ENCODE measurements at regions not wholly inside any gene's neighbourhood (a gene's known extent, or its start where the extent isn't known, plus 50 kb on each side); places are given as distances from the start of the nearest gene placed in this dataset.

DNA sequence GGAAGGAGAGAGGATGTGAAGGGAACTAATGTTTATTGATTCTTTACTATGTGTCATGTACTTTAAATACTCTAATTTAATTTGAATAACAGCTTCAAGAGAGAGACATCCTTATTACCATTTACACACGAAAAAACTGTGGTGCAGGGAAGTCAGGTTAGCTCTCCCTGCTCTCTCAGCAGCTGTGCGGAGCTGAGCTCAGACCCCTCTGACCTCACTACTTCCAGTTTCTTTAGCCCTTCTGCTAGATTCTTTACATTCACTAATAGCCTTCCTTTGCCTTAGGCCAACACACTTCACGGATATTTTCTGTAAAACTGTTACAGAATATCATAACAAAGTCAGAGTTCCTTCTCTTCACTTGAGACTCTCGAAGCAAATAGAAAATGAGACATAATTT lies 131.3 kb upstream of the ARRDC3 start:
- intact Hi-C loops (cut with micrococcal nuclease; ENCODE audit: unreplicated experiment): no loop called here
- in situ Hi-C loops (cut with HindIII; ENCODE audit: low pct_unique_long_range_greater_than_20kb, low sequenced_read_pairs): no loop called here
- no peak for TF ChIP-seq TCF7L2 (IDR thresholded peaks at IDR 0.05; ENCODE audit: low read depth, low read length)
- TF ChIP-seq POLR2AphosphoS5 (IDR thresholded peaks at IDR 0.05; ENCODE audit: low read depth, low read length): no peak
- TF ChIP-seq, protein P1, sequence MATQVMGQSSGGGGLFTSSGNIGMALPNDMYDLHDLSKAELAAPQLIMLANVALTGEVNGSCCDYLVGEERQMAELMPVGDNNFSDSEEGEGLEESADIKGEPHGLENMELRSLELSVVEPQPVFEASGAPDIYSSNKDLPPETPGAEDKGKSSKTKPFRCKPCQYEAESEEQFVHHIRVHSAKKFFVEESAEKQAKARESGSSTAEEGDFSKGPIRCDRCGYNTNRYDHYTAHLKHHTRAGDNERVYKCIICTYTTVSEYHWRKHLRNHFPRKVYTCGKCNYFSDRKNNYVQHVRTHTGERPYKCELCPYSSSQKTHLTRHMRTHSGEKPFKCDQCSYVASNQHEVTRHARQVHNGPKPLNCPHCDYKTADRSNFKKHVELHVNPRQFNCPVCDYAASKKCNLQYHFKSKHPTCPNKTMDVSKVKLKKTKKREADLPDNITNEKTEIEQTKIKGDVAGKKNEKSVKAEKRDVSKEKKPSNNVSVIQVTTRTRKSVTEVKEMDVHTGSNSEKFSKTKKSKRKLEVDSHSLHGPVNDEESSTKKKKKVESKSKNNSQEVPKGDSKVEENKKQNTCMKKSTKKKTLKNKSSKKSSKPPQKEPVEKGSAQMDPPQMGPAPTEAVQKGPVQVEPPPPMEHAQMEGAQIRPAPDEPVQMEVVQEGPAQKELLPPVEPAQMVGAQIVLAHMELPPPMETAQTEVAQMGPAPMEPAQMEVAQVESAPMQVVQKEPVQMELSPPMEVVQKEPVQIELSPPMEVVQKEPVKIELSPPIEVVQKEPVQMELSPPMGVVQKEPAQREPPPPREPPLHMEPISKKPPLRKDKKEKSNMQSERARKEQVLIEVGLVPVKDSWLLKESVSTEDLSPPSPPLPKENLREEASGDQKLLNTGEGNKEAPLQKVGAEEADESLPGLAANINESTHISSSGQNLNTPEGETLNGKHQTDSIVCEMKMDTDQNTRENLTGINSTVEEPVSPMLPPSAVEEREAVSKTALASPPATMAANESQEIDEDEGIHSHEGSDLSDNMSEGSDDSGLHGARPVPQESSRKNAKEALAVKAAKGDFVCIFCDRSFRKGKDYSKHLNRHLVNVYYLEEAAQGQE (IDR thresholded peaks at IDR 0.05; ENCODE audit: insufficient read depth in 1 of 2, low read depth in 2 of 2, low read length in 1 of 2): no peak
- TF ChIP-seq SIN3A (IDR thresholded peaks at IDR 0.05; ENCODE audit: borderline replicate concordance, insufficient read depth, low read depth, low read length): no peak
- TF ChIP-seq, protein P2, sequence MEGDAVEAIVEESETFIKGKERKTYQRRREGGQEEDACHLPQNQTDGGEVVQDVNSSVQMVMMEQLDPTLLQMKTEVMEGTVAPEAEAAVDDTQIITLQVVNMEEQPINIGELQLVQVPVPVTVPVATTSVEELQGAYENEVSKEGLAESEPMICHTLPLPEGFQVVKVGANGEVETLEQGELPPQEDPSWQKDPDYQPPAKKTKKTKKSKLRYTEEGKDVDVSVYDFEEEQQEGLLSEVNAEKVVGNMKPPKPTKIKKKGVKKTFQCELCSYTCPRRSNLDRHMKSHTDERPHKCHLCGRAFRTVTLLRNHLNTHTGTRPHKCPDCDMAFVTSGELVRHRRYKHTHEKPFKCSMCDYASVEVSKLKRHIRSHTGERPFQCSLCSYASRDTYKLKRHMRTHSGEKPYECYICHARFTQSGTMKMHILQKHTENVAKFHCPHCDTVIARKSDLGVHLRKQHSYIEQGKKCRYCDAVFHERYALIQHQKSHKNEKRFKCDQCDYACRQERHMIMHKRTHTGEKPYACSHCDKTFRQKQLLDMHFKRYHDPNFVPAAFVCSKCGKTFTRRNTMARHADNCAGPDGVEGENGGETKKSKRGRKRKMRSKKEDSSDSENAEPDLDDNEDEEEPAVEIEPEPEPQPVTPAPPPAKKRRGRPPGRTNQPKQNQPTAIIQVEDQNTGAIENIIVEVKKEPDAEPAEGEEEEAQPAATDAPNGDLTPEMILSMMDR (IDR thresholded peaks at IDR 0.05): no peak
- ChIA-PET POLR2A (no interaction called here), CTCF (no interaction called here)
- ATAC-seq: no peak
- no TSS peak for BruUV-seq (replicated peaks)
- H3K27me3 ChIP-seq (ENCODE audit: control insufficient read depth, insufficient read depth, low read length): no peaks in the 10 kb centered on the region
- H3K9me3 ChIP-seq (ENCODE audit: control insufficient read depth, insufficient read depth, low read depth, low read length): no peaks in the 10 kb centered on the region
- H3K27ac ChIP-seq (ENCODE audit: low read length): no peak overlapping the region
- no peaks in the 10 kb centered on the region for H3K36me3 ChIP-seq (ENCODE audit: control insufficient read depth, insufficient read depth, low read length)
- H3K4me1 ChIP-seq (ENCODE audit: control insufficient read depth, insufficient read depth, low read length): no peaks in the 10 kb centered on the region
- no peak for DNase-seq (ENCODE audit: low read depth, low spot score)
- no peak overlapping the region for H3K4me3 ChIP-seq (ENCODE audit: low read depth in 2 of 2, low read length in 2 of 2)

DNA sequence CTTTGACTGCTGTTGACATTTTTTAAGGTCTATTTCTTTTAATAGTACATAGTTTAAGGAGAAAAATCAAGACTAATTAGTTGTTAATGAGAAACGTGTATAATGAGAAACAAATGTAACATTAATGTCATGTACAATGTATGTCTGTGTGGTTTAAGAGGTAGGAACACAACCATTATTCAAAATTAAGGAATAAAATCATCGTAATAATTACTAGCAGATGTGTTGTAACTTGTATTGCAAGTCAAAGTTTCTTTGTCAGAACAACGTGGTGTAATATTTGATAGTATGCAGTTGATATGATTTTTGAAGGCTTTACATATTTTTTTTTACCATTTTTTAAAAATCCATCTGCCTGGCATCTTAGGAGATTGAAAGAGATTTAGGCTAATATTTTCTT lies 120.2 kb upstream of the ARRDC3 start:
- no peaks in the 10 kb centered on the region for H3K36me3 ChIP-seq (ENCODE audit: control insufficient read depth, insufficient read depth, low read length)
- TF ChIP-seq, protein P1 (IDR thresholded peaks at IDR 0.05; ENCODE audit: insufficient read depth in 1 of 2, low read depth in 2 of 2, low read length in 1 of 2): no peak
- TF ChIP-seq SIN3A (IDR thresholded peaks at IDR 0.05; ENCODE audit: borderline replicate concordance, insufficient read depth, low read depth, low read length): no peak
- no peaks in the 10 kb centered on the region for H3K27me3 ChIP-seq (ENCODE audit: control insufficient read depth, insufficient read depth, low read length)
- H3K27ac ChIP-seq (ENCODE audit: low read length): peak overlapping the region; percentile 55; the same call in 1 of the 2 replicates
- ATAC-seq (no peak), DNase-seq (ENCODE audit: low read depth, low spot score) (no peak)
- CTCF ChIA-PET: no interaction called here
- no peak overlapping the region for H3K4me3 ChIP-seq (ENCODE audit: low read depth in 2 of 2, low read length in 2 of 2)
- no TSS peak for BruUV-seq (replicated peaks)
- in situ Hi-C loops (cut with HindIII; ENCODE audit: low pct_unique_long_range_greater_than_20kb, low sequenced_read_pairs): no loop called here
- no peaks in the 10 kb centered on the region; the same call in 1 of the 2 replicates for H3K4me1 ChIP-seq (ENCODE audit: control insufficient read depth, insufficient read depth, low read length)
- intact Hi-C loops (cut with micrococcal nuclease; ENCODE audit: unreplicated experiment): loop anchor here (5.0 to 10.0 kb wide), 2 partner anchors 134 to 411 kb away; no protein-coding TSS in a partner anchor
- no peaks in the 10 kb centered on the region for H3K9me3 ChIP-seq (ENCODE audit: control insufficient read depth, insufficient read depth, low read depth, low read length)
- POLR2A ChIA-PET: no interaction called here
